Smooth muscle cell (in vitro differentiated cells): ENCODE measurements at regions not wholly inside any gene's neighbourhood (a gene's known extent, or its start where the extent isn't known, plus 50 kb on each side); places are given as distances from the start of the nearest gene placed in this dataset.

Experiments used
- DNase-seq: peaks from one replicate; lab custom pipeline; 2025; ENCODE audit not compliant: unreplicated experiment; lab: John Stamatoyannopoulos, UW
- H2AFZ ChIP-seq: fragments of 200-600 bp; sonication (generic); 2 replicates; pipeline ENCODE4 v1.6.0; 2016; ENCODE audit warnings: antibody characterized with exemption, low read depth, mild to moderate bottlenecking
- H3F3A ChIP-seq: fragments of 200-600 bp; sonication (generic); 2 replicates; pipeline ENCODE4 v1.6.0; 2017; ENCODE audit warnings: antibody characterized with exemption, low read depth
- H3K27ac ChIP-seq: fragments of 200-600 bp; sonication (generic); 2 replicates; pipeline ENCODE4 v1.5.1; 2016; ENCODE audit warnings: low read depth, mild to moderate bottlenecking
- H3K27me3 ChIP-seq: fragments of 200-600 bp; sonication (generic); 2 replicates; pipeline ENCODE4 v1.6.1; 2016; ENCODE audit warnings: low read depth, mild to moderate bottlenecking
- H3K36me3 ChIP-seq: fragments of 200-600 bp; sonication (generic); 2 replicates; pipeline ENCODE4 v1.5.1; 2016; ENCODE audit warnings: low read depth
- H3K4me1 ChIP-seq: fragments of 200-600 bp; sonication (generic); 2 replicates; pipeline ENCODE4 v1.5.1; 2016; ENCODE audit warnings: low read depth
- H3K4me2 ChIP-seq: fragments of 200-600 bp; sonication (generic); 2 replicates; pipeline ENCODE4 v1.6.0; 2016; ENCODE audit warnings: mild to moderate bottlenecking
- H3K4me3 ChIP-seq: fragments of 200-600 bp; sonication (generic); 2 replicates; pipeline ENCODE4 v1.5.1; 2016; ENCODE audit warnings: mild to moderate bottlenecking
- H3K79me2 ChIP-seq: fragments of 200-600 bp; sonication (generic); 2 replicates; pipeline ENCODE4 v1.6.0; 2016; ENCODE audit warnings: low read depth, mild to moderate bottlenecking
- H3K9ac ChIP-seq: fragments of 200-600 bp; sonication (generic); 2 replicates; pipeline ENCODE4 v1.6.0; 2016; ENCODE audit warnings: low read depth
- H3K9me3 ChIP-seq: fragments of 200-600 bp; sonication (generic); replicated peaks from 2 replicates; pipeline ENCODE4 v1.5.1; 2016; ENCODE audit warnings: low read depth
- H4K20me1 ChIP-seq: fragments of 200-600 bp; sonication (generic); 2 replicates; pipeline ENCODE4 v1.6.0; 2016; ENCODE audit warnings: low read depth
- WGBS: methylation state at CpG from one replicate; pipeline ENCODE4 v1.1.7; 2016; ENCODE audit warnings: low lambda C conversion rate; 5-methylcytosine and 5-hydroxymethylcytosine counted together
- TF ChIP-seq, protein P1 (sequence below): fragments of 200-600 bp; sonication (generic); IDR thresholded peaks from 2 replicates; pipeline ENCODE4 v1.5.1; 2017; ENCODE audit warnings: borderline replicate concordance, mild to moderate bottlenecking, antibody characterized with exemption; ENCODE audit not compliant: insufficient read depth, poor library complexity, severe bottlenecking

DNA sequence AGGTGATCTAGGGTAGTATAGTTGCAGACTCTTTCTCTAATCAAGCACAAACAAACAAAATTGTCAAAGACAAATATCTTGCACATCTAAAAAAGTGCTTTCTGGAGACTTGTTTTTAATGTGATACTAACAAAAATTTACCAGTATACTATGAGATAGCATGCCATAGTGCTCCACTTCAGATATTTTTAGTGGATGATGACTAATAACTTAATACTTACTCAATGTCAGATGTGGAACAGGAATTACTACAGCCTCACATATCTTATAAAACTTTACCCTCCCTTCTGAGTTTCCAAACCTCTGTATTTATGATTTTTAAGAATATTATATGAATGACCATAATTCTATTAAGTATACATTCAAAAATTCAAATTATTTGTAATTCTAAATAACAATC is 1162.0 kb upstream of the SLC39A10 start:
- TF ChIP-seq, protein P1, sequence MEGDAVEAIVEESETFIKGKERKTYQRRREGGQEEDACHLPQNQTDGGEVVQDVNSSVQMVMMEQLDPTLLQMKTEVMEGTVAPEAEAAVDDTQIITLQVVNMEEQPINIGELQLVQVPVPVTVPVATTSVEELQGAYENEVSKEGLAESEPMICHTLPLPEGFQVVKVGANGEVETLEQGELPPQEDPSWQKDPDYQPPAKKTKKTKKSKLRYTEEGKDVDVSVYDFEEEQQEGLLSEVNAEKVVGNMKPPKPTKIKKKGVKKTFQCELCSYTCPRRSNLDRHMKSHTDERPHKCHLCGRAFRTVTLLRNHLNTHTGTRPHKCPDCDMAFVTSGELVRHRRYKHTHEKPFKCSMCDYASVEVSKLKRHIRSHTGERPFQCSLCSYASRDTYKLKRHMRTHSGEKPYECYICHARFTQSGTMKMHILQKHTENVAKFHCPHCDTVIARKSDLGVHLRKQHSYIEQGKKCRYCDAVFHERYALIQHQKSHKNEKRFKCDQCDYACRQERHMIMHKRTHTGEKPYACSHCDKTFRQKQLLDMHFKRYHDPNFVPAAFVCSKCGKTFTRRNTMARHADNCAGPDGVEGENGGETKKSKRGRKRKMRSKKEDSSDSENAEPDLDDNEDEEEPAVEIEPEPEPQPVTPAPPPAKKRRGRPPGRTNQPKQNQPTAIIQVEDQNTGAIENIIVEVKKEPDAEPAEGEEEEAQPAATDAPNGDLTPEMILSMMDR: no peak

DNA sequence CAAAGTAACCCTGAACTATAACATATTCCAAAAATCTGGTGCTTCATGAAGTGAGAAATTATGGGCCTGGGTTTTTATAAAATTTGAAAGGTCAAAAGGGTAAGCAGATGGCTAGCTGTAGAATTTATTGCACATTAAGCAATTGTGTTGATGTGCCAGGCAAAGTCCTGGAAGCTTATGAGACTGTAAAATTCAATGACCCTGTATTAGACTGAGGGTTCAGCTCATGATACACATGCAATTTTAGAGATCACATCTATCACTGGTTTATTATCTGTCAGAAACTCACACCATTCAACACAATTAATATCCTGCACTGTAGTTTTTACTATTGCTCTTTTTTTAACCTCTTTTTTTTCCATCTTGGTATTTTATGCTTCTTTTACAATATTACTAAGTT is 1162.6 kb upstream of the SLC39A10 start:
- TF ChIP-seq, protein P1: no peak
- H3F3A ChIP-seq: no peaks in the 10 kb centered on the region
- H3K36me3 ChIP-seq: no peaks in the 10 kb centered on the region
- H3K4me2 ChIP-seq: no peak overlapping the region
- no peak overlapping the region for H3K4me3 ChIP-seq
- H3K9me3 ChIP-seq: no peaks in the 10 kb centered on the region
- H3K9ac ChIP-seq: no peak overlapping the region
- no peak overlapping the region for H2AFZ ChIP-seq
- H3K79me2 ChIP-seq: no peaks in the 10 kb centered on the region
- no peaks in the 10 kb centered on the region for H4K20me1 ChIP-seq
- DNase-seq: no peak
- H3K27ac ChIP-seq: no peak overlapping the region
- H3K4me1 ChIP-seq: no peaks in the 10 kb centered on the region
- H3K27me3 ChIP-seq: no peaks in the 10 kb centered on the region

More for the DNA sequence above, 1162.0 kb upstream of the SLC39A10 start:
- Histone ChIP-seq H3K79me2 (no peaks in the 10 kb centered on the region), H3K4me2 (no peak overlapping the region), H3F3A (no peaks in the 10 kb centered on the region), H3K9me3 (no peaks in the 10 kb centered on the region), H3K27me3 (no peaks in the 10 kb centered on the region), H3K4me3 (no peak overlapping the region), H2AFZ (no peak overlapping the region), H4K20me1 (no peaks in the 10 kb centered on the region), H3K36me3 (no peaks in the 10 kb centered on the region), H3K27ac (no peak overlapping the region), H3K9ac (no peak overlapping the region), H3K4me1 (no peaks in the 10 kb centered on the region)
- DNase-seq: no peak

DNA sequence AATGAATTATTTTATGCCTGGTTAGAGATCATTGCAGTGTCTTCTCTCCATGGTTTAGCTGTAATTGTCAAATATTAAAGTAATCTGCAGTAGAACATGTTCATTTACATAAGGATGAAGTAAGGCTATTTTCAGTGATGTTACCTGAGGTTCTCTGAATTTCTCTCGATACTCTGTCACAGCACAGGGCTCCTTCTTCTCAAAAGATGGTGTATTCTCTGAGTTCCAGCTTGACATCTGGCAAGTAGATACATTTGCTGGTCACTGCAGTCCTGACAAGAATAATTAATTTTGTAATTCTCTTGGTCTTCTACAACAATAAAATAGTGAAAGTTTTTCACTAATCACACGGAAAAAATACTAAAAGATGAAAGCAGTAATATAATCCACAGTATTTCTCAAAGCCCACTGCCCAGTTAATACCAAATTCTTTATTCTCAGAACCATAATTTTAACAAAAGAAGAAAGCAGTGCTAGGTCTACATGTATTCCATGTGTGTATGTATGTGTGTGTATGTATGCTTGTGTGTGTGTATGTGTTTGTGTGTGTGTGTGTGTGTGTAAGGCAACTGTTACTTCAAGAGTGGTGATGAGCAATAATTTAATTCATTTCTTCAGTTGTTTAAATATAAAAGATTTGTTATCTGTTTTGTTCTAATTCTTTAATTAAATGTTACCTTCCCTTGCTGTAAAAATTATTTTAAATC is 1165.5 kb upstream of the SLC39A10 start:
- no peak overlapping the region for H3K4me2 ChIP-seq
- H3K9ac ChIP-seq: no peak overlapping the region
- no peak overlapping the region for H2AFZ ChIP-seq
- H3K27me3 ChIP-seq: no peaks in the 10 kb centered on the region
- TF ChIP-seq, protein P1: no peak
- H3K4me3 ChIP-seq: no peak overlapping the region
- no peak overlapping the region for H3K27ac ChIP-seq
- H3K79me2 ChIP-seq: no peaks in the 10 kb centered on the region
- no peaks in the 10 kb centered on the region for H3K36me3 ChIP-seq
- 76% methylated on average over 2 of the region's 2 CpGs for WGBS
- no peaks in the 10 kb centered on the region for H3K9me3 ChIP-seq
- no peaks in the 10 kb centered on the region for H3K4me1 ChIP-seq
- H3F3A ChIP-seq: no peaks in the 10 kb centered on the region
- no peaks in the 10 kb centered on the region for H4K20me1 ChIP-seq
- no peak for DNase-seq

DNA sequence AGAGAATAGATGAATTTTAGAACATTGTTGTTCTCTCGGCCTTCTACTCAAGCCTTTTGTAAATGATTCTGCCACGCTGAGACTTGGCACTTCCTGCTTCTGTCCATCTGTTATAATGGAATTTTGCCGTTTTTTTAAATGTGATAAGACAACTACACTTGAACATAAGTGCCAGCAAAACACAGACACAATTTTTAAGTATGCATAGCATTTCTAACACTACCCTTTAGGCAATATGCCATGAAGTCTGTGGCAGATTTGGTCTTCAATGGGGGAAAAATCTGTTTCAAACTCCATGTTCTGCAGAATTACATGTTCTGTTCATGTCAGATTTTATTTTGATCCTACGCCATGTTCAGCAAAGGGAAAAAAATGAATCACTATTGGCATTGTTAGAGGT is 1170.7 kb upstream of the SLC39A10 start:
- Histone ChIP-seq H3K4me2 (no peak overlapping the region), H4K20me1 (no peaks in the 10 kb centered on the region), H3K4me1 (no peaks in the 10 kb centered on the region), H3F3A (no peaks in the 10 kb centered on the region), H3K36me3 (no peaks in the 10 kb centered on the region), H2AFZ (no peak overlapping the region), H3K4me3 (no peak overlapping the region), H3K9ac (no peak overlapping the region), H3K9me3 (no peaks in the 10 kb centered on the region), H3K79me2 (no peaks in the 10 kb centered on the region), H3K27me3 (no peaks in the 10 kb centered on the region), H3K27ac (no peak overlapping the region)
- no peak for DNase-seq
- WGBS: 90% methylated on average over 4 of the region's 4 CpGs
- TF ChIP-seq, protein P1: no peak
